AG08396 (cell line): ENCODE measurements at regions not wholly inside any gene's neighbourhood (a gene's known extent, or its start where the extent isn't known, plus 50 kb on each side); places are given as distances from the start of the nearest gene placed in this dataset.

ENCODE experiments used
- DNase-seq: peaks from one replicate; pipeline ENCODE4 v3.0.0; 2012; ENCODE audit warnings: low spot score, mixed read lengths

DNA sequence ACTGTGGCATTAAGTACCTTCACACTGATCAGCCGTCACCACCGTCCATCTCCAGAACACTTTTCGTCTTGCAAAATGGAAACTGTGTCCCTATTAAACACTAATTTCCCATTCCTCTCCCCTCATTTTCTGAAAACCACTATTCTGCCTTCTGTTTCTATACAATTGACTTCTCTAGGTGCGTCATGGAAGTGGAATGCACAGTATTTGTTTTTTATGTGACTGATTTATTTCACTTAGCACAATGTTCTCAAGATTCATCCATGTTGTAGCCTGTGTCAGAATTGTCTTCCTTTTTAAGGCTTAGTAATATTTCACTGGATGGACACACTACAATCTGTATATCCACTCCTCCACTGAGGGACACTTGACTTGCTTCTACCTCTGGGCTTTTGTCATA is 53.8 kb upstream of the PDE10A start:
- DNase-seq, result no peak

DNA sequence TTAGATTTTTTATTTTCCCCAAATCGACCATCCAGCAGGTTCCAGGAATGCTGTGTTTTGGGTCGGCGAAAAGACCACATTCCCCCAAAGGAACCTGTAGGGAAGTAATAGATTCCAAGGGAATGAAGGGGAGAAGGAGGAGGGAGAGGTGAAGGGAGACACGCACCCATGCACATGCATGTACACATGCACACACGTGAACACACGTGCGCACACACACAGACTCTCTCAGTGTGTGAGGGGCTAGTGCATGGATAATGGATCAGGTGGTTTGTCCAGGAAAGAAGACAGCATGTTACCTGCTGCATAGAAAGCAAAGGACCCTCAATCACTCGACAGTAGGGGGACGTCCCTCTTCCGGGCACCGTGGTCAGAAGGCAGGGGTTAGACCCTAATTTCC is 52.4 kb upstream of the PDE10A start:
- DNase-seq, result no peak

DNA sequence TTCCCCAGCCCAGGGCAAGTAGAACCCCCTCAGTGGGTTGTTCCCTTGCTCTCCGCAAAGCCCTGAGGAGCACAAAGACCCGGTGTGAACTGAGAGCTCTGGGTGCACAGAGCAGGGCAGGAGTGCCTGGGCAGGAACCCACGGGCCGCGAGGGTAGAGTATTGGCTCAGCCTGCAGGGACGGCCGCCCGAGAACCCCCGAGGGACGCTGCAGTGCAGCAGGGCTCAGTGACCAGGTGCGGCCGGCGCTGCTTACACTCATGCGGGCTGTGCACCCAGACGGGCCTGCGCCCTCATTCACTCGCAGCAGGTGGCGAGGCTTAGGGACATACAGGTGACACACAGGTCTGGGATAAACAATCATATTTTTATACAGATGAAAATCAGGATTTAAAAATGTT is 51.9 kb upstream of the PDE10A start:
- no peak for DNase-seq

DNA sequence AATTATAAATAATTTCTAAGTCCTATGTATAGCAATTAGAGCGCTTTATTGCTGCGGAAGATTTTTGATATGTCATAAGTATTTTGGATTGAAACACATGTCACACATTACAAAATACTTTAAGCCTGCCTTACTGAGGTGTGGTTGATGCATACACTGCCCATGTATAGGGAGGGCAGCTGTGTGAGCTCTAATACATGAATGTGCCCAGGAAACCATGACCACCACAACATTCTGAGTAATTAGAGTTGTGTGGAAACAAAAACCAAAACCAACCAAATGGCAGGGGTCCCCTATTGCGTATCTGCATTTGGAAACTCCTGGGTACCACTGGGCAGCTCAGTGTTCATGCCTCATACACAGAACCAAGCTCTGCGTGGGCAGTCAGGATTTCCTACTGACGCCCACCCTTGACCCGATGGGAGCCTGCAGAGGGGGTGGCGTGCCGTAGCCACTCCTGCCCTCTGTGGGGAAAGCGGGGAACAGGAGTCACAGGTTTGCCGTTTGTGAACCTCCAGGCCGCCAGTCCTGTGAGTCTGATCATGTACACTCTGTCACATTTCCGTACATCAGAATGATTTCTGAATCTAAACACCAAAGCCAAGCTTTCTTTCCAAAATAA is 50.9 kb upstream of the PDE10A start:
- DNase-seq, result no peak
